H7 (cell line): ENCODE measurements at regions not wholly inside any gene's neighbourhood (a gene's known extent, or its start where the extent isn't known, plus 50 kb on each side); places are given as distances from the start of the nearest gene placed in this dataset.
A peak's percentile ranks its signal among the peaks of the same experiment; 100 is the strongest.

Experiments used
- DNase-seq: peaks from one replicate; pipeline ENCODE4 v3.0.0; 2012
- H3K27me3 ChIP-seq: 2 replicates; pipeline ENCODE4 v1.6.0; 2011; ENCODE audit warnings: mild to moderate bottlenecking, low read length; ENCODE audit not compliant: control insufficient read depth, insufficient read depth
- H3K36me3 ChIP-seq: replicated peaks from 2 replicates; pipeline ENCODE4 v1.5.1; 2011; ENCODE audit warnings: low read length; ENCODE audit not compliant: control insufficient read depth, insufficient read depth
- H3K4me3 ChIP-seq: 2 replicates; pipeline ENCODE4 v1.5.1; 2011; ENCODE audit warnings: low read depth, mild to moderate bottlenecking, control low read depth, low read length, moderate library complexity; ENCODE audit not compliant: insufficient read depth

GRCh38 chr3:6719999-6720398 lies 140.9 kb upstream of the GRM7 start:
- DNase-seq, result no peak
- Histone ChIP-seq H3K27me3 (no peaks in the 10 kb centered on the region), H3K36me3 (no peaks in the 10 kb centered on the region), H3K4me3 (no peak overlapping the region)

- Histone ChIP-seq H3K27me3 (no peaks in the 10 kb centered on the region), H3K4me3 (no peak overlapping the region), H3K36me3 (no peaks in the 10 kb centered on the region)
- DNase-seq, result no peak
Observed at GRCh38 chr3:6721491-6721890, 139.4 kb upstream of the GRM7 start.

GRCh38 chr3:6723205-6723604 lies 137.7 kb upstream of the GRM7 start:
- H3K36me3 ChIP-seq, result no peaks in the 10 kb centered on the region
- H3K4me3 ChIP-seq, result no peak overlapping the region
- no peak for DNase-seq

GRCh38 chr3:6726811-6727210 lies 134.1 kb upstream of the GRM7 start:
- no peak overlapping the region for H3K4me3 ChIP-seq
- no peaks in the 10 kb centered on the region for H3K27me3 ChIP-seq
- no peak for DNase-seq
- no peaks in the 10 kb centered on the region for H3K36me3 ChIP-seq

More at GRCh38 chr3:6723205-6723604, 137.7 kb upstream of the GRM7 start:
- no peaks in the 10 kb centered on the region for H3K27me3 ChIP-seq

GRCh38 chr3:6732807-6733206 lies 128.1 kb upstream of the GRM7 start:
- DNase-seq, result no peak
- Histone ChIP-seq H3K27me3 (no peaks in the 10 kb centered on the region), H3K4me3 (no peak overlapping the region), H3K36me3 (no peaks in the 10 kb centered on the region)

- no peak for DNase-seq
- H3K27me3 ChIP-seq, result no peaks in the 10 kb centered on the region
- H3K36me3 ChIP-seq, result no peaks in the 10 kb centered on the region
- H3K4me3 ChIP-seq, result no peak overlapping the region
Observed at GRCh38 chr3:6733699-6734394, 127.1 kb upstream of the GRM7 start.

- H3K36me3 ChIP-seq, result no peaks in the 10 kb centered on the region
- no peak for DNase-seq
- no peak overlapping the region for H3K4me3 ChIP-seq
- H3K27me3 ChIP-seq, result no peaks in the 10 kb centered on the region
Observed at GRCh38 chr3:6734395-6734746, 126.5 kb upstream of the GRM7 start.

- no peaks in the 10 kb centered on the region for H3K36me3 ChIP-seq
- no peak overlapping the region for H3K4me3 ChIP-seq
- no peaks in the 10 kb centered on the region for H3K27me3 ChIP-seq
- no peak for DNase-seq
Observed at GRCh38 chr3:6736836-6737629, 123.9 kb upstream of the GRM7 start.

- H3K36me3 ChIP-seq, result no peaks in the 10 kb centered on the region
- no peak overlapping the region for H3K4me3 ChIP-seq
- no peaks in the 10 kb centered on the region for H3K27me3 ChIP-seq
- DNase-seq, result no peak
Observed at GRCh38 chr3:6737630-6738029, 123.3 kb upstream of the GRM7 start.

GRCh38 chr3:6739288-6739687 lies 121.6 kb upstream of the GRM7 start:
- DNase-seq, result peak; percentile 7

GRCh38 chr3:6743067-6743720 lies 117.7 kb upstream of the GRM7 start:
- Histone ChIP-seq H3K4me3 (no peak overlapping the region), H3K27me3 (no peaks in the 10 kb centered on the region), H3K36me3 (no peaks in the 10 kb centered on the region)
- DNase-seq, result no peak

More at GRCh38 chr3:6739288-6739687, 121.6 kb upstream of the GRM7 start:
- H3K27me3 ChIP-seq, result no peaks in the 10 kb centered on the region
- H3K36me3 ChIP-seq, result no peaks in the 10 kb centered on the region
- H3K4me3 ChIP-seq, result no peak overlapping the region

- DNase-seq, result no peak
- no peaks in the 10 kb centered on the region for H3K27me3 ChIP-seq
Observed at GRCh38 chr3:6746443-6746842, 114.5 kb upstream of the GRM7 start.

GRCh38 chr3:6747017-6747416 lies 113.9 kb upstream of the GRM7 start:
- no peaks in the 10 kb centered on the region for H3K27me3 ChIP-seq
- H3K36me3 ChIP-seq, result no peaks in the 10 kb centered on the region
- no peak for DNase-seq
- no peak overlapping the region for H3K4me3 ChIP-seq

More at GRCh38 chr3:6746443-6746842, 114.5 kb upstream of the GRM7 start:
- Histone ChIP-seq H3K36me3 (no peaks in the 10 kb centered on the region), H3K4me3 (no peak overlapping the region)

GRCh38 chr3:6750782-6751181 lies 110.1 kb upstream of the GRM7 start:
- no peak for DNase-seq
- H3K36me3 ChIP-seq, result no peaks in the 10 kb centered on the region
- no peaks in the 10 kb centered on the region for H3K27me3 ChIP-seq
- H3K4me3 ChIP-seq, result no peak overlapping the region

GRCh38 chr3:6753536-6753935 lies 107.4 kb upstream of the GRM7 start:
- no peaks in the 10 kb centered on the region for H3K36me3 ChIP-seq
- no peaks in the 10 kb centered on the region for H3K27me3 ChIP-seq
- no peak for DNase-seq
- H3K4me3 ChIP-seq, result no peak overlapping the region
